SU-DHL-6 (cell line): ENCODE measurements at regions not wholly inside any gene's neighbourhood (a gene's known extent, or its start where the extent isn't known, plus 50 kb on each side); places are given as distances from the start of the nearest gene placed in this dataset.

Experiments used
- H2AFZ ChIP-seq: fragments of 200-600 bp; sonication (generic); 2 replicates; pipeline ENCODE4 v1.6.1; 2014; ENCODE audit warnings: low read depth, mild to moderate bottlenecking, moderate library complexity, mixed read lengths, antibody characterized with exemption, low read length; ENCODE audit not compliant: severe bottlenecking
- H3F3A ChIP-seq: fragments of 200-600 bp; shearing (Covaris generic); 2 replicates; pipeline ENCODE4 v1.6.0; 2016; ENCODE audit warnings: antibody characterized with exemption, mild to moderate bottlenecking; ENCODE audit not compliant: insufficient read depth
- H3K27ac ChIP-seq: fragments of 200-600 bp; sonication (generic); 2 replicates; pipeline ENCODE4 v1.5.1; 2016; ENCODE audit warnings: low read depth, mild to moderate bottlenecking, low read length, moderate library complexity, mixed read lengths
- H3K27me3 ChIP-seq: fragments of 200-600 bp; sonication (generic), shearing (Covaris generic); 2 replicates; pipeline ENCODE4 v1.6.0; 2014; ENCODE audit warnings: mild to moderate bottlenecking, low read length
- H3K36me3 ChIP-seq: fragments of 200-600 bp; sonication (generic); 2 replicates; pipeline ENCODE4 v1.6.1; 2014; ENCODE audit warnings: mild to moderate bottlenecking, low read length, mixed read lengths
- H3K4me2 ChIP-seq: fragments of 300-600, 200-600 bp; shearing (Covaris generic), sonication (generic); 2 replicates; pipeline ENCODE4 v1.6.0; 2014; ENCODE audit warnings: low read length, low read depth, mild to moderate bottlenecking; ENCODE audit not compliant: poor library complexity, severe bottlenecking
- H3K4me3 ChIP-seq: fragments of 200-600 bp; sonication (generic); 2 replicates; pipeline ENCODE4 v1.5.1; 2014; ENCODE audit warnings: antibody characterized with exemption, low read length, mild to moderate bottlenecking, mixed read lengths; ENCODE audit not compliant: insufficient read depth, poor library complexity, severe bottlenecking
- H3K79me2 ChIP-seq: fragments of 200-600 bp; sonication (generic); 2 replicates; pipeline ENCODE4 v1.6.1; 2014; ENCODE audit warnings: mild to moderate bottlenecking, low read length, moderate library complexity; ENCODE audit not compliant: insufficient read depth
- H3K9ac ChIP-seq: fragments of 200-600 bp; sonication (generic); 2 replicates; pipeline ENCODE4 v1.7.0; 2014; ENCODE audit warnings: mild to moderate bottlenecking, low read length
- H3K9me2 ChIP-seq: fragments of 200-600 bp; sonication (generic); replicated peaks from 2 replicates; pipeline ENCODE4 v1.6.1; 2014; ENCODE audit warnings: low read length; ENCODE audit not compliant: insufficient read depth
- H3K9me3 ChIP-seq: fragments of 200-600 bp; sonication (generic); 2 replicates; pipeline ENCODE4 v1.6.1; 2014; ENCODE audit warnings: low read length, mixed read lengths; ENCODE audit not compliant: insufficient read depth
- H4K20me1 ChIP-seq: fragments of 200-600 bp; sonication (generic); 2 replicates; pipeline ENCODE4 v1.6.1; 2014; ENCODE audit warnings: low read depth, mild to moderate bottlenecking, antibody characterized with exemption, low read length, moderate library complexity, mixed read lengths
- EZH2phosphoT487 ChIP-seq: fragments of 200-600 bp; sonication (generic), shearing (Covaris generic); conservative IDR thresholded peaks from 2 replicates; pipeline ENCODE4 v1.6.1; 2018; ENCODE audit warnings: mild to moderate bottlenecking, antibody characterized with exemption, low read length, moderate library complexity, mixed read lengths
- TF ChIP-seq, protein P1 (sequence below): fragments of 200-600 bp; sonication (generic); IDR thresholded peaks from one replicate; pipeline ENCODE4 v1.5.1; 2017; ENCODE audit warnings: antibody characterized with exemption, mild to moderate bottlenecking, low read length, moderate library complexity; ENCODE audit not compliant: insufficient read depth, poor library complexity, severe bottlenecking

DNA sequence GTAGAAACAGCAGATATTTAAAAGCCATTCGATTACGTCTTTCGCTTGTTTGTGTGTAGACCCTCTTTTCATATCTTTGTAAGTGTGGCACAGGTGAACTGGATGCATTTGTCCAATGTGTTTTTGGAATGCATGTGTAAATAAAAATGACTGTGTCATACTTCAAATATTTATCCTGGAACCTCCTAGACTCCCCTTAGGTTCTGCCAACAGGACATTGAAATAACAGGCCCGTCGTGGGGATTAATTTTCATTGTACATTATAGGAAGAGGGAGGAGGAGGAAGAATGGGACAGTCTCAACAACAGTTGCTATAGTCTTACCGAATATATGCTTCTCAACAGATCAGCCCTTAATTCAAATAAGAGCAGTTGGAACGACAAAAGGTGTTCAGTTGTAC is 95.8 kb downstream of the PRKAB2 start:
- H3K27ac ChIP-seq, result no peak overlapping the region
- no peak overlapping the region for H3K4me2 ChIP-seq
- no peak overlapping the region for H2AFZ ChIP-seq
- no peak for TF ChIP-seq EZH2phosphoT487
- TF ChIP-seq, protein P1, sequence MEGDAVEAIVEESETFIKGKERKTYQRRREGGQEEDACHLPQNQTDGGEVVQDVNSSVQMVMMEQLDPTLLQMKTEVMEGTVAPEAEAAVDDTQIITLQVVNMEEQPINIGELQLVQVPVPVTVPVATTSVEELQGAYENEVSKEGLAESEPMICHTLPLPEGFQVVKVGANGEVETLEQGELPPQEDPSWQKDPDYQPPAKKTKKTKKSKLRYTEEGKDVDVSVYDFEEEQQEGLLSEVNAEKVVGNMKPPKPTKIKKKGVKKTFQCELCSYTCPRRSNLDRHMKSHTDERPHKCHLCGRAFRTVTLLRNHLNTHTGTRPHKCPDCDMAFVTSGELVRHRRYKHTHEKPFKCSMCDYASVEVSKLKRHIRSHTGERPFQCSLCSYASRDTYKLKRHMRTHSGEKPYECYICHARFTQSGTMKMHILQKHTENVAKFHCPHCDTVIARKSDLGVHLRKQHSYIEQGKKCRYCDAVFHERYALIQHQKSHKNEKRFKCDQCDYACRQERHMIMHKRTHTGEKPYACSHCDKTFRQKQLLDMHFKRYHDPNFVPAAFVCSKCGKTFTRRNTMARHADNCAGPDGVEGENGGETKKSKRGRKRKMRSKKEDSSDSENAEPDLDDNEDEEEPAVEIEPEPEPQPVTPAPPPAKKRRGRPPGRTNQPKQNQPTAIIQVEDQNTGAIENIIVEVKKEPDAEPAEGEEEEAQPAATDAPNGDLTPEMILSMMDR, result no peak
- H3K9ac ChIP-seq, result no peak overlapping the region
- H3K9me2 ChIP-seq, result no peaks in the 10 kb centered on the region
- H3K9me3 ChIP-seq, result no peaks in the 10 kb centered on the region
- H3K27me3 ChIP-seq, result no peaks in the 10 kb centered on the region
- no peaks in the 10 kb centered on the region for H3F3A ChIP-seq
- no peaks in the 10 kb centered on the region for H4K20me1 ChIP-seq
- H3K79me2 ChIP-seq, result no peaks in the 10 kb centered on the region
- no peaks in the 10 kb centered on the region for H3K36me3 ChIP-seq
- H3K4me3 ChIP-seq, result no peak overlapping the region

DNA sequence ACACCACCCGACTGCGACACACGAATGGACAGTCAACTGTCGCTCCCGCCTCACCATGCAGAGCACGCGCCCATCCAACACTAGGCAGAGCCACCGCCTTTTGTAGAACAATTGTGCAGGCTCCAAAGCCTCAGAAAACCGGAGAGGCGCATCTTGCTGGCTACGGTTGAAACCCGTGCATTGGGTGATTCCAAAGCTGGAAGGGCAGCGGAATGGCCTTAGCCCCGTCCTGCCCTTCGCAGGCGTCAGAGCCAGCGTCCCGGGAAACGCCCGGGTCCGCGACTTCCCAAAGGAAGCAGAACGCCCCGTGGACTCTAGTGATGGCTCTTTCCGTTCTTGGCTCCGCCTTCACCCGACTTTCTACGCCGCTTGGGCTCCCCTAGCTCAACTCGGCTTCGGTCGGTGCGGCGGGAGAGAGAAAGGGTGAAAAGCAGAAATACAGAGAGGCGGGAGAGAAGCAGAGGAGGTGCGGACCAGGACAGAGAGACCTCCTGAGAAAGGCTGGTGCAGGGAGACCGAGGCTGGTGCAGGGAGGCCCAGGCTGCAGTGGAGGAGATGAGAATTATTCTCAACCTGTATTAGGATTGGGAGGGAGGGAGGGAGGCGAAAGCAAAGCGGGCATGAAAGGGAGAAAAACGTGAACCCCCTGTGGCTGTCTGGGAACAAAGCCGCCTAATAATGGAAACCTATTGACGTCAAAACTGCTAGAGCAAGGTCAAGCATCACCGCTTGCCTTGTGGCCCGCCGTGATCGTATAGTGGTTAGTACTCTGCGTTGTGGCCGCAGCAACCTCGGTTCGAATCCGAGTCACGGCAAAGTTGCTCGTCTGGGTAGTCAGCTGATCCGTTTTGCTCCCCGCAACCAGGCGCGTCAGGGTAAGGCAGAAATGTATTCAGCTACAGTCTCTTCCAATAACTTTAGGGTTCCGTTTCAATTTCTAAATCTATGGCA is 99.5 kb downstream of the PRKAB2 start:
- TF ChIP-seq EZH2phosphoT487, result no peak
- TF ChIP-seq, protein P1, result no peak
- Histone ChIP-seq H3K9me2 (no peaks in the 10 kb centered on the region), H3K4me3 (no peak overlapping the region), H3K36me3 (no peaks in the 10 kb centered on the region), H3K27me3 (no peaks in the 10 kb centered on the region), H3K27ac (no peak overlapping the region), H3K4me2 (no peak overlapping the region), H2AFZ (no peak overlapping the region), H3K9me3 (no peaks in the 10 kb centered on the region), H4K20me1 (no peaks in the 10 kb centered on the region), H3K9ac (no peak overlapping the region), H3K79me2 (no peaks in the 10 kb centered on the region), H3F3A (no peaks in the 10 kb centered on the region)

DNA sequence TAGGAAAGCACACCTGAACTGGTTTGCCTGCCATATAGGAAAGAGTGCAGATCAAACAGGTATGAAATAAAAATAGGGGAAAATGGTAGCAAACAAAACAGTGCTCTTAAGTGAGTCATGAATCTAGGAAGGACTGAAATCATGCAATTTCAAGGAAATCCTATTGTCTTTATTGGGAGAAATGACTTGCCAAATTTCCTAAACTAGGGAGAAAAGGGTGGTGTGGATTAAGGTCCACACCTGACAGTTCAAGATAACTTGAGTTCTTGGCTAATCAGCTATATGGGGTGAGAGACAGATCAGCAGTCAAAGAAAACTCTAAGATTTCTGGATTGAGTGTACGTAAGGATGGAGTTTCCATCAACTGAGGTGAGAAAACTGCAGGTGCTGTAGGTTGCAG is 101.1 kb downstream of the PRKAB2 start:
- no peaks in the 10 kb centered on the region for H3K9me3 ChIP-seq
- no peaks in the 10 kb centered on the region for H3K27me3 ChIP-seq
- H3K9ac ChIP-seq, result no peak overlapping the region
- TF ChIP-seq, protein P1, result no peak
- no peak for TF ChIP-seq EZH2phosphoT487
- H3K79me2 ChIP-seq, result no peaks in the 10 kb centered on the region
- no peaks in the 10 kb centered on the region for H3K9me2 ChIP-seq
- H2AFZ ChIP-seq, result no peak overlapping the region
- no peak overlapping the region for H3K4me3 ChIP-seq
- H3F3A ChIP-seq, result no peaks in the 10 kb centered on the region
- no peak overlapping the region for H3K27ac ChIP-seq
- no peak overlapping the region for H3K4me2 ChIP-seq
- H4K20me1 ChIP-seq, result no peaks in the 10 kb centered on the region
- no peaks in the 10 kb centered on the region for H3K36me3 ChIP-seq
